CD4-positive, alpha-beta T cell treated with Interleukin-4 for 4 hours (primary cell): ENCODE measurements at regions not wholly inside any gene's neighbourhood (a gene's known extent, or its start where the extent isn't known, plus 50 kb on each side); places are given as distances from the start of the nearest gene placed in this dataset.
"Not testable (repeated sequence)": the region's sequence is repeated elsewhere in the genome, so short reads cannot be mapped to it uniquely, and the experiment has no call there.

Source experiments
- DNase-seq: peaks from one replicate; pipeline ENCODE4 v3.0.0-alpha.2; 2020

DNA sequence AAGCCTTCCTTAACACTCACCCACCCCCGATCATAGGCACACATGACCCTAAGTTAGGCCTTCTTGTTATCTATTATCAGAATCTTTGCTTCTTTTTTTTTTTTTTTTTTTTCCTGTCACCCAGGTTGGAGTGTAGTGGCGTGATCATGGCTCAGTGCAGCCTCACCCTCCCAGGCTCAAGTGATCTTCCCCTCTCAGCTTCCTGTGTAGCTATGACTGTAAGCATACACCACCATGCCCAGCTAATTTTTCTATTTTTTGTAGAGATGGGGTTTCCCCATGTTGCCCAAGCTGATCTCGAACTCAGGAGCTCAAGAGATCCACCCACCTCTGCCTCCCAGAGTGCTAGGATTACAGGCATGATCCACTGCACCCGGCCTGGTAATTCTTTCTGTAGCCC lies 328.7 kb downstream of the NR4A2 start:
- no peak for DNase-seq

DNA sequence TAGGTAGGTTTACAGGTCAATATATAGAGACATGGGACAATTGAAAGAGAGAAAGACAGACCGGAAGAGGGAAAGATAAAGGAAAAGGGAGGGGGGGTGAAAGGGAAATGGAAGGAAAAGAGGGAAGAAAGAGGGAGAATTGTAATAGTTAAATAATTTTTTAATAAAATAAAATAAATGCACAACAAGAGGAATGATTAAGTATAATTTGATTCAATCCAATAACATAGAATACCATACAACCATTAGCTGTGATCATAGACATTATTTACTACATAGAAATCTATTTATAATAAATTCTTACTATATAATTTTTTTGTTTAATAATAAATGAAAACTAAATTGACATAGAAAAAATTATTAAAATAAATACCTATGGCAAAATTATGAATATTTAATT lies 330.7 kb downstream of the NR4A2 start:
- no peak for DNase-seq

DNA sequence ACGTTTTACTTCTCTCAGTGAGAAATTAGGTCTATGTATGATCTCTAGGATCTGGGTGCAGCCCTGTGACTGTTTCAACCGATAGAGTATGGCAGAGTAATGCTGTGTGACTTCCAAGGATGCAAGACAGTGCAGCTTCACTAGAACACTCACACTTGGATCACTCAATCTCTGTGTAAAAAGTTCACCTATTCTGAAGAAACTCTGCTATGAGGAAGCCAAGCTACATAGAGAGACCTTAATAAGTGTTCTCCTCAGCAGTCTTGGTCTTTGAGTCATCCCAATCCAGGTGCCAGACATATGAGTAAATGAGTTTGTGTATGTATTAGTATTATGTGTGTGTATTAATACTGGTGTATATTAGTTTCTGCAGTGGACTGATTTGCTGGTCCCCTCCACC lies 335.0 kb downstream of the NR4A2 start:
- no peak for DNase-seq

DNA sequence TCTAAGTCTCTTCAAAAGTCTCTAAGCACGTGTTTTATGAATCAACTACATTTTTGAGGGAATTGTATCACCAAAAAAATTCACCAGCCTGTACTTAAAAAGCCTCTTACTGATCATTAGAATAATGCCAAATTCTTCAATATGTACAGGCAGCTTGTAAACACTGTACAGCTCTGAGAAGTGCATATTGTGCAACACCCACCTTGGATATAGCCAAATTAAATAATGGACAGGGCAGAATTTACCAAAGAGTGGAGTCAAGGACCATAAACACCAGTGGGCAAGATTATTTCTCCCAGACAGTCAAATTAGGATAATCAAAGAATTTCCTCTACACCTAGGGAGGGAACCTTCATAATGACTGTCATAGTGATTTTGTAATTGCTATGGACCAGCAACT lies 338.2 kb downstream of the NR4A2 start:
- no peak for DNase-seq

DNA sequence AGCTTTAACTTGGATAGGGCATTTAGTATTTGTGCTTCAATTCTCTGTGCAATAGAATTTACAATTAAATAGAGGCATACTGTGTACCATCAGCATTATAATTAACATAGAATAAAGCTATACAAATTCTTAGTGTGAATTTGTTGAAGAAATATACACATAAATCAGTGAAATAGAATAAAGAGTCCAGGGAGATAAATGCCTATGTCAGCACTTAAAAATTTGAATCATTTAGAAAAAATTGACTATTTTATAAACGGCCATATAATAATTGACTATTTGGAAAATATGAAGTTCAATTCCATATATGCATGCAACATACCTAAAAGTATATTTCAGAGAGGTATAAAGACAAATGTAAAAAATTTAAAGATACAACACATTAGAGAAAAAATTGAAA lies 348.7 kb downstream of the NR4A2 start:
- DNase-seq: no peak

DNA sequence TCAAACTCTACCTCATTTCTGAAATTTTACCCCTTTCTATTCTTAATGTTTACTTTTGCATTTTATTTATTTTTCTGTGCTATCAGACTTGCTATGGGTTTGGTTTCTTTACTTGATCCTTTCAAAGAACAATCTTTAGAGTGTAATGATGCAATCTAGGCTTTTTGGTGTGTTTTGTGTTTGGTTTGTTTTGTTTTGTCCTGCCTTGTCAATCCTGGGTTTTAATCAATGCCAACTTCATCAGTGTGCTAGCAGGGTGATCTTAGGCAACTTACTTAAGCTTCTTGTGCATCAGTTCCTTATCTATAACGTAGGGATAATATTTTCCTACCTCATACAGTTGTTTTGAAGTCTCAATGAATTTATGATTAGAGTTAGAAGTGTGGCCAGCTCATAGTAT lies 350.4 kb downstream of the NR4A2 start:
- no peak for DNase-seq

DNA sequence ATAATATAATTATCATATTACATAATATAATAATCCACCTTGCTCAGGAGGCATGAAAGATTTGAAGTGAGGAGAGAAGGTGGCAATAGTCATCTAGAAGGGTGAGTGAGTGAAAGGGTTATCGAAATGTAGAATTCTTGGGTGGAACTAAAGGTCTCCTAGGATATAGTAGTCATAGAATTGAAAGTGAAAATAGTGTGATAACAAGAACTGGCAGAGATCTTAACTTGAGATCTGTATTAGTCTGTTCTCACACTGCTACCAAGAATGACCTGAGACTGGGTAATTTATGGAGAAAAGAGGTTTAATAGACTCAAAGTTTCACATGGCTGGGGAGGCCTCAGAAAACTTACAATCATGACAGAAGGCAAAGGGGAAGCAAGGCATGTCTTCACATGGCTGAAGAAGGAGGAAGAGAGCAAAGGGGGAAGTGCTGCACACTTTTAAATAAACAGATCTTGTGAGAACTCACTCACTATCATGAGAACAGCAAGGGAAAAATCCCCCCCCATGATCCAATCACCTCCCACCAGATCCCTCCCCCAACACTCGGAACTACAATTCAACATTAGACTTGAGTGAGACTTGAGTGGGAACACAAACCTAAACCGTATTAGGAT lies 351.5 kb downstream of the NR4A2 start:
- no peak for DNase-seq

DNA sequence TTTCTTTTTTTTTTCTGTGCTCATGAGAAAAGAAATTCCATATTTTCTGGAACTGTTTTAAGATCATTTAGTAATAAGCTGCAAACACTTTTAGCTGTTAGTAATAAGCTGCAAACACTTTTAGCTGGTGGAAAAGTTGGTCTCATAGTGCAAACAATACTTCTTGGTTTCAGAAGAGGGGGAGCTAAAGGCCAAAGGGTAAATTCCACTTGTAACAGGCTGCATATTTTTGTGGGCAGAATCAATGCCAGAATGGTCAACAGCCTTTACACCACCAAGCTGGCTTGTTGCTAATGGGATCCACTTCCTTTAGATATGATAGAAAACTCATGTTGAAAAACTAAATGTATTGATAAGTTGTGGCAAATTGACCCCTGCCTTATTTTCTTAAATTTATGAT lies 356.8 kb downstream of the NR4A2 start:
- no peak for DNase-seq

DNA sequence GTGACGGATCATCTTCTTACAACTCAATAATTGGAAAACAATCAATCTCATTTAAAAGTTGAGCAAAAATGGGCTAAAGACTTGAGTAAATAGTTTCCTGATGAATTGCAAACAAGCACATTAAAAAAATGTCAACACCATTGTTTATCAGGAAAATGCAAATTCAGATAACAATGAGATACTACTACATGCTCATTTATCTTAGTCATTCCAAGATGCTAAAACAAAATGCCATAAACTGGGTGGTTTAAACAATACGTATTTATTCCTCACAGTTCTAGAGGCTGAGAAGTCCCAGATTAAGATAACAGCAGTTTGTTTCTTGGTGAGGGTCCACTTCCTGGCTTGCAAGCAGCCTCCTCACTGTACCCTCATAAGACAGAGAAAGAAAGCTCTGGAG lies 359.6 kb downstream of the NR4A2 start:
- no peak for DNase-seq

DNA sequence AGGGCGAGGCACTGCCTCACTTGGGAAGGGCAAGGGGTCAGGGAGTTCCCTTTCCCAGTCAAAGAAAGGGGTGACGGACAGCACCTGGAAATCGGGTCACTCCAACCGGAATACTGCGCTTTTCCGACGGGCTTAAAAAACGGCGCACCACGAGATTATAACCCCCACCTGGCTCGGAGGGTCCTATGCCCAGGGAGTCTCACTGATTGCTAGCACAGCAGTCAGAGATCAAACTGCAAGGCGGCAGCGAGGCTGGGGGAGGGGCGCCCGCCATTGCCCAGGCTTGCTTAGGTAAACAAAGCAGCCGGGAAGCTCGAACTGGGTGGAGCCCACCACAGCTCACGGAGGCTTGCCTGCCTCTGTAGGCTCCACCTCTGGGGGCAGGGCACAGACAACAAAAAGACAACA lies 366.5 kb downstream of the NR4A2 start:
- DNase-seq: not testable (repeated sequence)

DNA sequence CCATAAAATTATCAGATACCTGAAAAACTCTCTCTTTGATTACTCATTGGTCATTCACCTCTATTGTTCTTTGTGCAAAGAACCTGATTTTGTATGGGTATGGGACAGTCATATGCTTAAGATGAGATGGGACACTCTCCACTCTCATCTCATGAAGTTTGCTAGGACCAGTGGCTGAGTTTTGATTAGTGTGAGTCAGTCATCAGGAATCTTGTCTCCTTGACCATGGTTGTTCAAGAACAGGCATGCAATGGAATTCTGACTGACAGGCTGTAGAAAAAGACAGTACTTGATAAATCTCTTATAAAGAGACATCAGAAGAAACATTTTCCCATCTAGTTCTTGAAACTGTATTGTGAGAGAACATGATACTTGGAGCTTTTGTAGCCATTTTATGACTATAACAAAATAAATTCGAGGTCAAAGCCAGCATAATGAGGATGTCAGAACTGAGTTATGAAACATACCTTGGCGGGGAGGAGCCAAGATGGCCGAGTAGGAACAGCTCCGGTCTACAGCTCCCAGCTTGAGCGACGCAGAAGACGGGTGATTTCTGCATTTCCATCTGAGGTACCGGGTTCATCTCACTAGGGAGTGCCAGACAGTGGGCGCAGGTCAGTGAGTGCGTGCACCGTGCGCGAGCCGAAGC lies 367.0 kb downstream of the NR4A2 start:
- no peak for DNase-seq

DNA sequence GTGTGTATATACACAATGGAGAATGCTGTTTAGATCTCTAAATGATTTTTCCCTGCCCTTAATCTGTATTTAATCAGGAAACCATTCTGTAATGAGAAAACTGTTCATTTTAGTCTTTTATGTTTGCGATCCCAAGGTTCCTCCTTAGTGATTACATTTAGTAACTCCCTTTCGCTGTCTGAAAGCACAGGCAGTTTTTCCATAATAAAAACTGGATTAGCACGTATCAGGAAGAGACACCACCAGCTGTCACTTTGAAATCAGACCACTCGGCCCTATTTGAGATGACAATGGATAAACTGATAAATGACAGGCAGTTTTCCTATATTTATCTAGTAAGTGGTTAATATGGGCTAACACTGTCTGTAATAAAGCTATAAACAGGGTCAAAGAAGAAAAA lies 370.9 kb downstream of the NR4A2 start:
- no peak for DNase-seq

DNA sequence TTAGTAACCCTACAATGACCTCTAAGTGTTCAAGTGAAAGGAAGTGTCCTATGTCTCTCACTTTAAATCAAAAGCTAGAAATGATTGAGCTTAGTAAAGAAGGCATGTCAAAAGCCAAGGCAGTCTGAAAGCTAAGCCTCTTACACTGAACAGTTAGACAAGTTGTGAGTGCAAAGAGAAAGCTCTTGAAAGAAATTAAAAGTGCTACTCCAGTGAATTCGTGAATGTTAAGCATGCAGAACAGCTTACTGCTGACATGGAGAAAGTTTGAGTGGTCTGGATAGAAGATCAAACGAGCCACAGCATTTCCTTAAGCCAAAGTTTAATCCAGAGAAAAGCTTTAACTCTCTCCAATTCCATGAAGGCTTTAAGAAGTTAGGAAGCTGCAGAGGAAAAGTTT lies 373.7 kb downstream of the NR4A2 start:
- DNase-seq: no peak

DNA sequence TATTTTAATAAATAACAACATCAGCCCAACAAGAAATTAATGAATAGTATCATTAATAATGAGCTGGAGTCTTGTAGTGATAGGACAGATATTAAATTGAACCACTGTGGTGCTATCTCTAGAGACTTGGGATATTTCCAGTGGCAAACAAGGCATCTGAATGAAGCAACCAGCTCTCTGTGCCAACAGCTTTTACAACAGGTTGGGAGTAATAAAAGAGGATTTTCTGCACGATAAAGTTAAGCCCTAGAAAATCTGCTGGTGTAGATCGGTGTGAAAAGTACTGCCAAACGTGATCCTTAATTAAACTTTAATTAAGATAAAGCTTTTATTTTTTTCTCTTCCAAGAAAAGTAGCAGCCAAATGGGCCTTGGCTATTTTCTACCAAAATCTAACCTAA lies 385.5 kb downstream of the NR4A2 start:
- DNase-seq: no peak

DNA sequence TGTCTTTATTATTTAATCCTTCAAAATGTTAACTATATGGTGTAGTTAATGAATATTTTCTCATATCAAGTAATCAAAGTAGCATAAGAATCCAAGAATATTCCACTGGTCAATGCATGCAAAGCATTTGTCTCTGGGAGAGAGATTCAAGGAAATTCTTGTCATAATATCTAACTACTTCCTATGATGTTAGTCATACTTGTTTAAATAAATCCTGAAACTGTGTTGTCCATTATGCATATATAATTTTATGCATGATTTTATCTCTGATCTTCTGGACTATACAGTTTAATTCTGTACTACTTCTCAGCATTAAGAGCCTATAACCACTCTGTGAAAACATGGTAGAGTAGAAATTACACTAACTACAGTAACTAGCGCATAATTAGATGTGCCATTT lies 388.3 kb downstream of the NR4A2 start:
- no peak for DNase-seq

DNA sequence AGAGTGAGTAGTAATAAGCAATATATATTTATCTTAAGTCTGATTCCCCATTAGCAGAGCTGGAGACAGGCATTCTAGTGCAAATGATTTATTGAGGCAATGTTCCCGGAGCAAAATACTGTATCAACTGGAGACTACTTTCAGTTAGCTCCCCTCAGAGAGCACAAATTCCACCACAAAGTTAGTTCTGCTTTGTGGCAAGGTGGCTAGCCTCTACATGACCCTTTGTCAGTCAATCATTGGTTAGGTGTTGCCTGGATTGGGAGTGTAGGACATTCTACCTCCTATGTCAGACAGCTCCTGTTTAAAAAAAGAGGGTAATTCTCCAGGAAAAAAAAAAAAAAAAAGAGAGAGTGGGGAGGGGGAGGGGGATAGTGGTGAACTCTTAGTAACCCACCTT lies 402.2 kb downstream of the NR4A2 start:
- DNase-seq: no peak

DNA sequence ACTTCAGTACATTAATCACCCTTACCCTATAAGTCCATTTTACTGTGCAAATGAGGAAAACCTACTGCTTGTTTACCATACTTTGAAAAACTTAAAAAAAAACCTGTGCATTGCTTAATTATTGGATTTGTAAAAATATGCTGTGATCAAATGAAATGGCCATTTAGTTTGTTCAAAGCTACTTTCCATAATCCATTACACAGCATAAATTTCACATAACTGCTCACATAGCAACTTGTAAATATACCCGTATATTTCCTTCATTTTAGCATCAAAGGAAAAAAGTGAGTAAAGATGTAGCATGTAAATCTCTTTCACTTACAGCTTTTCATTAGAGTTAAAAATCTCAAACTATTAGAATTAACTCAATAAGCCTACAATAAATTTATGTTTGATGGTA lies 415.1 kb downstream of the NR4A2 start:
- DNase-seq: no peak

DNA sequence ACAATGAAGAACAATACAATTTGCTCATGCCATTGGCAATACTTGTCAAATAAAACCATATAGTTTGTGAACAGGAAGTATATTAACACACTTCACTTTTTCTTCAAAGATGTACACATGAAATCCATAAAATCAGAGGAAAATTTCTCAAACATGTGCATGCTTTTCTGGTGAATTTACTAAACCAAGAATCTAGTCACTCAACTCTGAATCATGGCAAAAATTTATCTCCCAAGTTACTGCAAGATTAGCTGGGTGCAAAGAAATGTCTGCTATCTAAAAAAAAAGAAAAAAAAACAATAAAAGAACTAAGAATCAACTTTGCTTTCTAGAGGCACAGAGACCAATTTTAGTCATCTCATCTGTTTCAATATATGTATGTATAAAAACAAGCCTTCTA lies 419.2 kb downstream of the NR4A2 start:
- no peak for DNase-seq

DNA sequence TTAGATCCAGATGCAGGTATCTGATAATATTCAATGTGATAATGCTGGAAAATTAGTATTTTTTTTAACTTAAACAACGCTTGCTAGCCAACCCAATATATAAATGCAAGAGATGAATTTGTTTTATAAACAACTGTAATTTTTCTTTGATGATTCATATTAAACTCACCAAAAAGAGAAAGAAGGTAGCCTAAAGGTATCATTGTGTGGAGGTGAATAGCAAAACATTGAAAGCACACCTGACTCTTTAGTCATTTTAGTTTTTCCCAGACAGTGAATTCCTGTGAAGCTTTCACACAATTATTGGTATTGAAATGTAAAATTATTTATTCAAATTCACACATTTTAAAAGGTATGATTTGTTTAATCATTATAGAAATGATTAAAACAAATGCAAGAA lies 424.0 kb downstream of the NR4A2 start:
- DNase-seq: no peak

DNA sequence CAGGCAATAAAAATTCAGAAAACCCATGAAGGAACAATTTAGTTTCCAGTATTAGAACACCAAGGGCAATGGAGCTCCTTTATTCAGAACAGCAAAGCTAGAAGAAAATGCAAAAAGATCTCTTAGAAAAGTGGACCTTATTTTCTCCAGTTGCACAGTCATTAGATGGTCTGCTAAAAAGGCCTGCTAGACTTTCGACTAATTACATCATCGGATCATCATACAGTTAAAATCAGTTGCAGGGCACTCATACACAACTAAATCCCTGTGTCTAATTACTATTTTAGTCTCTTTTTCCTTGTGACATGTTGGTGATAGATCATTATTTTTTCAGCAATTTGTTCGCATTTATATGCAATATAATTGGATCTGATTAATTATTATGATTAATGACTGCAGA lies 425.3 kb downstream of the NR4A2 start:
- DNase-seq: no peak

DNA sequence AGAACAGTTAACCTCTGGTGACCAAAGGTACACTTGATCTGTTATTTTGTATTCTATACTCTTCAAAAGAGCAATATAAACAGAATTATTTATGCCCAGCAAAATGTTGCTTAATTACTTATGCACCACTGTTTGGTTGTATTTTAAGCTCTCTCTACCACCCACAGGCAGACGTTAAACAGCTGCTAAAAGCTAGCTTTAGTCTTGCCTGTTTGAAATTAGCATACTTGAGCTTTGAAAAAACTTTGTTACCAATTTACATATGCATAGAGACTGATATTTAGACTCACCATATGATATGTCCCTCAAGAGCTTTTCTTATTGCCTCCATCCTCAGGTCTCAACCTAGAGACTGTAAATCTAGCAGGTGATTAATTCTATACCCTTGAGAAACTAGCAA lies 426.9 kb downstream of the NR4A2 start:
- no peak for DNase-seq

DNA sequence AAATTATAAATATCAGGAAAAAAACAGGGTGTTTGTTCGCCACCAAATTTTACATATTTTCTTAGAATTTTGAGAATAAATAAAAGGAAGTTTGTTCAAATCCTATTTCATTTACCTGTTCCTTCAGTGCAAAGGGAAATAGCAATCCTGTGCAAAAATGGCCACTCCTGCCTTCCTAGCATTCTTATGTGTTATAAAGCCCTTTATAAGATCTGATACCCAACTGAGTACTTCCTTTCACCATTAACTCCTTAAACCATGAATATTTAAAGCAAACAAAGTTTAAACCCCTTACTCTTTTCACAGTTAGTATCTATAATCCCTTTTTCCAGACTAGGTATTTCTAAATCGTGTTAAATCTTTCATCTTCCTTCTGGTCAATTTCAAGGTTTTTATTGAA lies 427.8 kb downstream of the NR4A2 start:
- DNase-seq: no peak

DNA sequence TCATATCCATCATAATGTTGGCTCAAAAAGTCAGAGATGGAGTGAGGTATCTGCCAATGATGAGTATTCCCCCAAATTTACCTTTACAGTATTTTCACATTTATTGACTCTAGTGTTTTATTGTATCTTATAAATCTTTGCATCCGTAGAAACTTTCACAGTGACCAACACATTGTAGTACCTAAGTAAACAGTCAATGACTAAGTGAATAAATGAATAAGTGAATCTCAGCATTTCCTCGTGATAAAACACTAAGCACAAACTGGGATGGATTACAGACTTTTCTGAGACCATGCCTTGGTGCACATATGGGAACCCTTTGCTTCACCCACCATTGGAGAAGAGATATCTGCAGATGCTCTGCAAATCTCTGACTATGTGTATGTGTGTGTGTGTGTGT lies 429.9 kb downstream of the NR4A2 start:
- DNase-seq: no peak

DNA sequence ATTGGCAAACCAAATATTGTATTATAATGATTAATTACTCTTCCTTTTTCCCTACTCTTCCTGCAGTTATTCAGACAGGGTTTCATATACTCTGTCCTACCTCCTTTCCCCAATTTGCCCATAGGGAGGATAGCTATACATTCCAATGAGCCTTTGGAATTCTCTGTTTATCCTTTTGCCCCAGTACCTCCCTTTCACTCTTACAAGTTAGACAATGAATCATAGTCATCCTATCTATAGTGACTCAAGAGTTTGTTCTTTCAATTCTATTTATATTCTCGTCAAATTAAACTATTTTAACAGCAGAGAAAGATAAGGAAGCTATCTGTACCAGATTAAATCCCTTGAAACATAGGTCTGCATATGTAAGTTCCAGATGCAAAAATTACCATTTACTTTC lies 437.5 kb downstream of the NR4A2 start:
- DNase-seq: no peak

DNA sequence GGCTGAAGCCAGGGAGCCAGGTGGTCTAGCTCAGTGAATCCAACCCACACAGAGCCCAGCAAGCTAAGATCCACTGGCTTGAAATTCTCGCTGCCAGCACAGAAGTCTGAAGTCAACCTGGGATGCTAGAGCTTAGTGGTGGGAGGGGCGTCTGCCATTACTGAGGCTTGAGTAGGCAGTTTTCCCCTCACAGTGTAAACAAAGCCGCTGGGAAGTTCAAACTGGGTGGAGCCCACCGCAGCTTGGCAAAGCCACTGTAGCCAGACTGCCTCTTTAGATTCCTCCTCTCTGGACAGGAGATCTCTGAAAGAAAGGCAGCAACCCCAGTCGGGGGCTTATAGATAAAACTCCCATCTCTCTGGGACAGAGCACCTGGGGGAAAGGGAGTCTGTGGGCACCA lies 452.1 kb downstream of the NR4A2 start:
- DNase-seq: not testable (repeated sequence)
